Chondrocyte (in vitro differentiated cells): ENCODE measurements at regions not wholly inside any gene's neighbourhood (a gene's known extent, or its start where the extent isn't known, plus 50 kb on each side); places are given as distances from the start of the nearest gene placed in this dataset.

ENCODE experiments used
- DNase-seq: peaks from one replicate; pipeline ENCODE4 v3.0.0; 2021; ENCODE audit warnings: mixed read lengths, low spot score
- H3K27ac Mint-ChIP-seq: one replicate; pipeline ENCODE4 v1.8.0; 2021; ENCODE audit warnings: mild to moderate bottlenecking, moderate library complexity, mixed read lengths; ENCODE audit not compliant: unreplicated experiment
- H3K27me3 Mint-ChIP-seq: 2 replicates; pipeline ENCODE4 v1.8.0; 2021; ENCODE audit warnings: low read depth, mixed read lengths
- H3K36me3 Mint-ChIP-seq: 2 replicates; pipeline ENCODE4 v1.8.0; 2021; ENCODE audit warnings: low read depth, mixed read lengths
- H3K4me1 Mint-ChIP-seq: 2 replicates; pipeline ENCODE4 v1.8.0; 2021; ENCODE audit warnings: low read depth, mild to moderate bottlenecking, mixed read lengths
- H3K4me3 Mint-ChIP-seq: one replicate; pipeline ENCODE4 v1.8.0; 2021; ENCODE audit warnings: mild to moderate bottlenecking, moderate library complexity, mixed read lengths; ENCODE audit not compliant: unreplicated experiment
- H3K9me3 Mint-ChIP-seq: 2 replicates; pipeline ENCODE4 v1.8.0; 2021; ENCODE audit warnings: low read depth, mixed read lengths
- TF ChIP-seq, protein P1 (sequence below): fragments of 200-600 bp; sonication (generic); IDR thresholded peaks from 2 replicates; pipeline ENCODE4 v1.5.0; 2021; ENCODE audit warnings: antibody characterized with exemption, mild to moderate bottlenecking, moderate library complexity

- DNase-seq, result peak; percentile 87
- Mint-ChIP-seq H3K36me3 (peaks cover 2% of the 10 kb centered on the region), H3K27ac (no peak overlapping the region), H3K9me3 (peaks cover 11% of the 10 kb centered on the region), H3K4me3 (no peak overlapping the region), H3K27me3 (no peaks in the 10 kb centered on the region), H3K4me1 (peaks cover 32% of the 10 kb centered on the region)
- TF ChIP-seq, protein P1, sequence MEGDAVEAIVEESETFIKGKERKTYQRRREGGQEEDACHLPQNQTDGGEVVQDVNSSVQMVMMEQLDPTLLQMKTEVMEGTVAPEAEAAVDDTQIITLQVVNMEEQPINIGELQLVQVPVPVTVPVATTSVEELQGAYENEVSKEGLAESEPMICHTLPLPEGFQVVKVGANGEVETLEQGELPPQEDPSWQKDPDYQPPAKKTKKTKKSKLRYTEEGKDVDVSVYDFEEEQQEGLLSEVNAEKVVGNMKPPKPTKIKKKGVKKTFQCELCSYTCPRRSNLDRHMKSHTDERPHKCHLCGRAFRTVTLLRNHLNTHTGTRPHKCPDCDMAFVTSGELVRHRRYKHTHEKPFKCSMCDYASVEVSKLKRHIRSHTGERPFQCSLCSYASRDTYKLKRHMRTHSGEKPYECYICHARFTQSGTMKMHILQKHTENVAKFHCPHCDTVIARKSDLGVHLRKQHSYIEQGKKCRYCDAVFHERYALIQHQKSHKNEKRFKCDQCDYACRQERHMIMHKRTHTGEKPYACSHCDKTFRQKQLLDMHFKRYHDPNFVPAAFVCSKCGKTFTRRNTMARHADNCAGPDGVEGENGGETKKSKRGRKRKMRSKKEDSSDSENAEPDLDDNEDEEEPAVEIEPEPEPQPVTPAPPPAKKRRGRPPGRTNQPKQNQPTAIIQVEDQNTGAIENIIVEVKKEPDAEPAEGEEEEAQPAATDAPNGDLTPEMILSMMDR, result no peak
These were observed 128.7 kb downstream of the GASK1B start for GRCh38 chr4:158043971-158044618.

- no peak for DNase-seq
These were observed 130.2 kb downstream of the GASK1B start for GRCh38 chr4:158042591-158043030.

DNA sequence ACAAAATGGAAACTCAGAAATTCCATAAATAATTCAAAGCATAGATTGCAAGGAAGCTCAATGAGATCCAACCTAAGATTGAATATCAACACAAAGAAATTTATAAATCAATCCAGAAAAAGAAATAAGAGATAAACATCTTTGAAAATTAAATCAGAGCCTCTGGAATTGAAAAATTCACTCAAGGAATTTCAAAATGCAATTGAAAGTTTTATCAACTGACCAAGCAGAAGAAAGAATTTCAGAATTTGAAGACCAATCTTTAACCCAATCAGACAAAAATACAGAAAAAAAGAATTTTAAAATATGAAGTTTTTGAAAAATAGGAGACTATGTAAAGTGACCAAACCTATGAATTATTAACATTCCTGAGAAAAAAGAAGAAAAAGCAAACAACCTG lies 134.1 kb downstream of the GASK1B start:
- peaks cover 5% of the 10 kb centered on the region for H3K36me3 Mint-ChIP-seq

More at GRCh38 chr4:158042591-158043030, 130.2 kb downstream of the GASK1B start:
- H3K36me3 Mint-ChIP-seq, result peaks cover 5% of the 10 kb centered on the region
- TF ChIP-seq, protein P1, result no peak
- peaks cover 32% of the 10 kb centered on the region for H3K4me1 Mint-ChIP-seq
- H3K4me3 Mint-ChIP-seq, result no peak overlapping the region
- H3K9me3 Mint-ChIP-seq, result peaks cover 16% of the 10 kb centered on the region
- peak overlapping the region; percentile 6 for H3K27ac Mint-ChIP-seq
- no peaks in the 10 kb centered on the region for H3K27me3 Mint-ChIP-seq

DNA sequence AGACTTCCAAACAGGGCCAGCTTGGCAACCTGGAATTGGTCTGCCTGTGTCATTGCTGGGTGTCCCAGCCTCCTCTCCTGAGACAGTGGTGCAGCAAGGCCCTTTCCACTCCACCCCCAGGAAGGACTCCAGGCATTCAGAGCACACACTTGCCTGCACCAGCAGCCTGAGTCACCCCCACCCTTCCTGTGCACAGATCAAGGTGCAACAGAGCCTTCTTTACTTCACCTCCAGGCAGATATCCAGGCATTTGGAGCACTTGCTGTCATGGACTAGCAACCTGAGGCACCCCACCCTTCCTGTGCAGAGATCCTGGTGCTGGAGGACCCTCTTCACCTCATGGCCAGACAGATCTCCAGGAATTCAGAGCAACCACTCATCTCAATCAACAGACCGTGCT lies 135.8 kb downstream of the GASK1B start:
- TF ChIP-seq, protein P1, result no peak
- H3K9me3 Mint-ChIP-seq, result peaks cover 14% of the 10 kb centered on the region
- no peak overlapping the region for H3K4me3 Mint-ChIP-seq
- H3K36me3 Mint-ChIP-seq, result peaks cover 5% of the 10 kb centered on the region
- peaks cover 24% of the 10 kb centered on the region for H3K4me1 Mint-ChIP-seq
- H3K27ac Mint-ChIP-seq, result no peak overlapping the region
- H3K27me3 Mint-ChIP-seq, result no peaks in the 10 kb centered on the region
- no peak for DNase-seq

More for the DNA sequence above, 134.1 kb downstream of the GASK1B start:
- Mint-ChIP-seq H3K9me3 (peaks cover 14% of the 10 kb centered on the region), H3K27ac (no peak overlapping the region), H3K4me3 (no peak overlapping the region), H3K4me1 (peaks cover 26% of the 10 kb centered on the region), H3K27me3 (no peaks in the 10 kb centered on the region)
- TF ChIP-seq, protein P1, result no peak
- no peak for DNase-seq

- TF ChIP-seq, protein P1, result no peak
- Mint-ChIP-seq H3K27me3 (no peaks in the 10 kb centered on the region), H3K4me1 (peaks cover 16% of the 10 kb centered on the region), H3K9me3 (peaks cover 14% of the 10 kb centered on the region), H3K27ac (no peak overlapping the region), H3K36me3 (peaks cover 3% of the 10 kb centered on the region), H3K4me3 (no peak overlapping the region)
- no peak for DNase-seq
These were observed 137.1 kb downstream of the GASK1B start for GRCh38 chr4:158035662-158036195.
